Liver (tissue), 3 donors: ENCODE measurements at regions not wholly inside any gene's neighbourhood (a gene's known extent, or its start where the extent isn't known, plus 50 kb on each side); places are given as distances from the start of the nearest gene placed in this dataset.

Source experiments
- CTCF ChIP-seq: fragments of 150-350 bp; IDR thresholded peaks from 2 replicates; pipeline ENCODE4 v1.5.1; 2017; ENCODE audit warnings: improper control_type of control experiment, low read depth, low read length; ENCODE audit not compliant: missing input control
- EGR1 ChIP-seq, 2 donors: IDR thresholded peaks; 2 replicates each; pipeline ENCODE4 v1.6.1; 2016 to 2018; ENCODE audit warnings: antibody characterized with exemption in 2 of 2, low read depth in 2 of 2
- FOXA1 ChIP-seq: IDR thresholded peaks from 2 replicates; pipeline ENCODE4 v1.6.1; 2016; ENCODE audit warnings: antibody characterized with exemption
- GABPA ChIP-seq, 2 donors: IDR thresholded peaks in 1 of 2; conservative IDR thresholded peaks in 1 of 2; 2 replicates each; pipeline ENCODE4 v1.6.1; 2016; ENCODE audit warnings: antibody characterized with exemption in 2 of 2, mild to moderate bottlenecking in 1 of 2, moderate library complexity in 1 of 2
- HNF4A ChIP-seq, 2 donors: conservative IDR thresholded peaks; 2 replicates each; pipeline ENCODE4 v1.6.1; 2016; ENCODE audit warnings: antibody characterized with exemption in 2 of 2, mild to moderate bottlenecking in 2 of 2
- RAD21 ChIP-seq, 2 donors: IDR thresholded peaks; 2 replicates each; pipeline ENCODE4 v1.6.1; 2016; ENCODE audit warnings: antibody characterized with exemption in 2 of 2, mild to moderate bottlenecking in 2 of 2
- REST ChIP-seq: IDR thresholded peaks from 2 replicates; pipeline ENCODE4 v1.6.1; 2016; ENCODE audit warnings: antibody characterized with exemption, mild to moderate bottlenecking
- SP1 ChIP-seq: IDR thresholded peaks from 2 replicates; pipeline ENCODE4 v1.6.1; 2018; ENCODE audit warnings: antibody characterized with exemption, mild to moderate bottlenecking
- YY1 ChIP-seq: IDR thresholded peaks from 2 replicates; pipeline ENCODE4 v1.6.1; 2016; ENCODE audit warnings: antibody characterized with exemption, mild to moderate bottlenecking
- ZBTB33 ChIP-seq: IDR thresholded peaks from 2 replicates; pipeline ENCODE4 v1.6.1; 2016; ENCODE audit warnings: antibody characterized with exemption
- TF ChIP-seq, protein P1 (sequence below): IDR thresholded peaks from 2 replicates; pipeline ENCODE4 v1.6.1; 2016; ENCODE audit warnings: antibody characterized with exemption
- donor health status: healthy.
- donor health status: healthy.

GRCh38 chr18:26640541-26640940 lies 92.2 kb upstream of the KCTD1 start:
- no peak for TF ChIP-seq FOXA1
- no peak for TF ChIP-seq ZBTB33
- TF ChIP-seq GABPA (IDR thresholded peaks at IDR 0.05 in 1 of 2, conservative IDR thresholded peaks at IDR 0.05 in 1 of 2): no peak
- no peak for TF ChIP-seq CTCF
- TF ChIP-seq RAD21 (IDR thresholded peaks at IDR 0.05): no peak
- TF ChIP-seq YY1: no peak
- TF ChIP-seq SP1: no peak
- no peak for TF ChIP-seq EGR1 (IDR thresholded peaks at IDR 0.05; ENCODE audit: low read depth in 2 of 2)
- TF ChIP-seq, protein P1, sequence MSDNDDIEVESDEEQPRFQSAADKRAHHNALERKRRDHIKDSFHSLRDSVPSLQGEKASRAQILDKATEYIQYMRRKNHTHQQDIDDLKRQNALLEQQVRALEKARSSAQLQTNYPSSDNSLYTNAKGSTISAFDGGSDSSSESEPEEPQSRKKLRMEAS: no peak
- no peak for TF ChIP-seq REST
- no peak for TF ChIP-seq HNF4A (conservative IDR thresholded peaks at IDR 0.05)
